NOMO-1 (cell line): ENCODE measurements at regions not wholly inside any gene's neighbourhood (a gene's known extent, or its start where the extent isn't known, plus 50 kb on each side); places are given as distances from the start of the nearest gene placed in this dataset.
"Not testable (repeated sequence)": the region's sequence is repeated elsewhere in the genome, so short reads cannot be mapped to it uniquely, and the experiment has no call there.

Experiments
- DNase-seq, 2 experiments: peaks; one replicate each; lab custom pipeline; 2025; ENCODE audit not compliant: unreplicated experiment in 2 of 2; lab: John Stamatoyannopoulos, UW

- no peak for DNase-seq
Measured at GRCh38 chr7:13062631-13063030, 375.2 kb downstream of the ARL4A start.

GRCh38 chr7:13067036-13067435 is 379.6 kb downstream of the ARL4A start:
- no peak for DNase-seq

GRCh38 chr7:13068032-13068431 is 380.6 kb downstream of the ARL4A start:
- no peak for DNase-seq

- DNase-seq: no peak
Measured at GRCh38 chr7:13069841-13070240, 382.4 kb downstream of the ARL4A start.

GRCh38 chr7:13072014-13072413 is 384.6 kb downstream of the ARL4A start:
- no peak for DNase-seq

- DNase-seq: no peak
Measured at GRCh38 chr7:13077466-13077865, 390.0 kb downstream of the ARL4A start.

- DNase-seq: no peak
Measured at GRCh38 chr7:13078105-13078504, 390.7 kb downstream of the ARL4A start.

- no peak for DNase-seq
Measured at GRCh38 chr7:13090959-13091358, 403.5 kb downstream of the ARL4A start.

- peak in 1 of 2 experiments; percentile 24 for DNase-seq
Measured at GRCh38 chr7:13091974-13092707, 404.7 kb downstream of the ARL4A start.

- DNase-seq: no peak
Measured at GRCh38 chr7:13092708-13093005, 405.2 kb downstream of the ARL4A start.

- no peak for DNase-seq
Measured at GRCh38 chr7:13093160-13093559, 405.7 kb downstream of the ARL4A start.

GRCh38 chr7:13097499-13097898 is 410.1 kb downstream of the ARL4A start:
- DNase-seq: no peak

- DNase-seq: no peak
Measured at GRCh38 chr7:13098161-13098560, 410.7 kb downstream of the ARL4A start.

GRCh38 chr7:13099154-13099795 is 411.8 kb downstream of the ARL4A start:
- DNase-seq: no peak

GRCh38 chr7:13104128-13104527 is 416.7 kb downstream of the ARL4A start:
- peak in 1 of 2 experiments; percentile 69 for DNase-seq

GRCh38 chr7:13105209-13105608 is 417.8 kb downstream of the ARL4A start:
- DNase-seq: peak in 1 of 2 experiments; percentile 44

GRCh38 chr7:13106513-13106912 is 419.1 kb downstream of the ARL4A start:
- DNase-seq: no peak

- peak in 1 of 2 experiments; percentile 31 for DNase-seq
Measured at GRCh38 chr7:13107291-13107690, 419.9 kb downstream of the ARL4A start.

GRCh38 chr7:13108061-13108460 is 420.6 kb downstream of the ARL4A start:
- DNase-seq: no peak

GRCh38 chr7:13109201-13109600 is 421.8 kb downstream of the ARL4A start:
- DNase-seq: no peak

- no peak for DNase-seq
Measured at GRCh38 chr7:13110107-13110506, 422.7 kb downstream of the ARL4A start.

- DNase-seq: no peak
Measured at GRCh38 chr7:13111230-13111629, 423.8 kb downstream of the ARL4A start.

- DNase-seq: not testable (repeated sequence)
Measured at GRCh38 chr7:13114240-13114639, 426.8 kb downstream of the ARL4A start.
